ENCODE measurements at regions not wholly inside any gene's neighbourhood (a gene's known extent, or its start where the extent isn't known, plus 50 kb on each side); places are given as distances from the start of the nearest gene placed in this dataset.

- TF ChIP-seq CTCF (IDR thresholded peaks at IDR 0.05) (no peak), POLR2A (IDR thresholded peaks at IDR 0.05) (no peak)
Observed at GRCh38 chr17:33680472-33680871, 387.4 kb upstream of the ASIC2 start.
